ENCODE measurements at regions not wholly inside any gene's neighbourhood (a gene's known extent, or its start where the extent isn't known, plus 50 kb on each side); places are given as distances from the start of the nearest gene placed in this dataset.

DNA sequence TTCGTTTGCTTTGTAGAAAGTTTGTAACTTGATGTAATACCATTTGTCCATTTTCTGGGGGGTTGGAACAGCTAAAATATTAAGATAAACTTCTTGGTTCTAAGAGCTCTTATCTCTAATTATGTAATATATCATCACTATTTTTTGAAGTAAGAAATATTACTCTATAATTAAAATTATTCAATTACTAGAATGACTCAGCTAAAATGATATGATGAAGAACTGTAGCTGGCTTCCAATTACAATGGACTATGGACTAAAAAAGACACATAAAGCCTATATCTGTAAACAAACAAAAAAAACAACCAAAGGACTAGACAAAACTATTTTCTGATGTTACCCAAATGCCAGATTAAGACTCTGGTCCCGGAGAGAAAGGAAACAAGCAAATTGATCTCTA is 569.4 kb downstream of the PCDH18 start:
- TF ChIP-seq CTCF (conservative IDR thresholded peaks at IDR 0.05; ENCODE audit: low read depth, low read length) (no peak), POLR2A (IDR thresholded peaks at IDR 0.05; ENCODE audit: low read depth, low read length) (no peak), RCOR1 (IDR thresholded peaks at IDR 0.05; ENCODE audit: insufficient replicate concordance, low read length) (no peak), MAFK (IDR thresholded peaks at IDR 0.05; ENCODE audit: low read depth, low read length) (no peak), RAD21 (IDR thresholded peaks at IDR 0.05; ENCODE audit: low read length) (no peak), CEBPB (IDR thresholded peaks at IDR 0.05; ENCODE audit: low read depth, low read length) (no peak), USF2 (IDR thresholded peaks at IDR 0.05; ENCODE audit: low read depth, low read length) (no peak), MAZ (IDR thresholded peaks at IDR 0.05; ENCODE audit: borderline replicate concordance, low read depth, low read length) (no peak), BHLHE40 (IDR thresholded peaks at IDR 0.05; ENCODE audit: low read depth, low read length) (no peak), CHD1 (IDR thresholded peaks at IDR 0.05; ENCODE audit: low read depth, low read length) (no peak), RFX5 (IDR thresholded peaks at IDR 0.05; ENCODE audit: low read depth, low read length) (no peak), SMC3 (IDR thresholded peaks at IDR 0.05; ENCODE audit: low read depth, low read length) (no peak), MXI1 (IDR thresholded peaks at IDR 0.05; ENCODE audit: borderline replicate concordance, low read depth, low read length) (no peak)

All from IMR-90 (cell line).